ENCODE measurements at regions not wholly inside any gene's neighbourhood (a gene's known extent, or its start where the extent isn't known, plus 50 kb on each side); places are given as distances from the start of the nearest gene placed in this dataset.

DNA sequence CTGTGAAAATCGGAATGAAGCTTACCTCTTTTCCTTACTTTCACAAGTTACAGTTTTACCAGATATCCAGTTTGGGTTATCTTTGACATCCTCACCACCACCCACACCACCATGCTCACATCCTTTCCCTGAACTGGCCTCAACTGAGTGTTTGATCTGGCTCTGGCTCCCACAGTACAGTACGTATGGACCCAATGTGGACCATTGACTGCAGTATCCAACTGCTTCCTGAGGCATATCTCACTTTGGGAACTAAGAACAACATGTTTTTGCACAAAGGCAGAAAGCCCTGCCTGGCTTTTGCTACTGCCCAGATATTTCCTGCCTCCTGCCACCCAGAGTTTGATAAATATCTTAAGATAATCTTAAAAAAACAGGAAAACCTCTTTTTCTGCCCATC lies 1232.0 kb upstream of the CDH18 start:
- ChIA-PET SMC1A (ENCODE audit: uncharacterized antibody, unreplicated experiment) (no interaction called here), CTCF (no interaction called here), RAD21 (ENCODE audit: unreplicated experiment) (no interaction called here), POLR2A (no interaction called here)
- Histone ChIP-seq H3K4me2 (ENCODE audit: control insufficient read depth, insufficient read depth) (no peak overlapping the region), H3K4me1 (ENCODE audit: control insufficient read depth, insufficient read depth, low read length) (no peaks in the 10 kb centered on the region), H3K36me3 (ENCODE audit: control insufficient read depth in 2 of 2, insufficient read depth in 2 of 2, low read length in 1 of 2) (no peaks in the 10 kb centered on the region), H3K9ac (ENCODE audit: control insufficient read depth, insufficient read depth, low read length) (no peak overlapping the region), H3K9me3 (replicated peaks; ENCODE audit: control insufficient read depth, insufficient read depth, low read length) (no peaks in the 10 kb centered on the region), H3K27ac (ENCODE audit: control insufficient read depth, insufficient read depth) (no peak overlapping the region), H4K20me1 (ENCODE audit: control insufficient read depth, insufficient read depth) (no peaks in the 10 kb centered on the region), H3K4me3 (no peak overlapping the region), H3K27me3 (replicated peaks in 1 of 2; ENCODE audit: control insufficient read depth in 2 of 2, insufficient read depth in 2 of 2, low read length in 1 of 2) (no peaks in the 10 kb centered on the region), H2AFZ (ENCODE audit: control insufficient read depth, low read depth, low read length) (no peak overlapping the region), H3K79me2 (ENCODE audit: control insufficient read depth, insufficient read depth, low read length) (no peaks in the 10 kb centered on the region)
- 0% methylated on average over 2 of the region's 2 CpGs for WGBS (ENCODE audit: insufficient coverage, insufficient replicate concordance, low lambda C conversion rate, missing lambda C conversion rate)
- FAIRE-seq (no peak), ATAC-seq (no peak), DNase-seq (ENCODE audit: low read depth, low spot score) (no peak)
- in situ Hi-C loops (cut with MboI) (no loop called here), intact Hi-C loops (cut with micrococcal nuclease; ENCODE audit: unreplicated experiment) (no loop called here)
- BruUV-seq (replicated peaks) = no TSS peak
- TF ChIP-seq NR2C1 (IDR thresholded peaks at IDR 0.05) (no peak), NKRF (conservative IDR thresholded peaks at IDR 0.05) (no peak), DPF2 (IDR thresholded peaks at IDR 0.05) (no peak), KDM1A (IDR thresholded peaks at IDR 0.05; ENCODE audit: borderline replicate concordance) (no peak), E2F8 (IDR thresholded peaks at IDR 0.05; ENCODE audit: low read depth, partially characterized antibody) (no peak), MXI1 (IDR thresholded peaks at IDR 0.05; ENCODE audit: low read depth, low read length) (no peak)
- TF ChIP-seq, protein P1, sequence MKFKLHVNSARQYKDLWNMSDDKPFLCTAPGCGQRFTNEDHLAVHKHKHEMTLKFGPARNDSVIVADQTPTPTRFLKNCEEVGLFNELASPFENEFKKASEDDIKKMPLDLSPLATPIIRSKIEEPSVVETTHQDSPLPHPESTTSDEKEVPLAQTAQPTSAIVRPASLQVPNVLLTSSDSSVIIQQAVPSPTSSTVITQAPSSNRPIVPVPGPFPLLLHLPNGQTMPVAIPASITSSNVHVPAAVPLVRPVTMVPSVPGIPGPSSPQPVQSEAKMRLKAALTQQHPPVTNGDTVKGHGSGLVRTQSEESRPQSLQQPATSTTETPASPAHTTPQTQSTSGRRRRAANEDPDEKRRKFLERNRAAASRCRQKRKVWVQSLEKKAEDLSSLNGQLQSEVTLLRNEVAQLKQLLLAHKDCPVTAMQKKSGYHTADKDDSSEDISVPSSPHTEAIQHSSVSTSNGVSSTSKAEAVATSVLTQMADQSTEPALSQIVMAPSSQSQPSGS (IDR thresholded peaks at IDR 0.05; ENCODE audit: low read length) = no peak
- TF ChIP-seq, protein P2, sequence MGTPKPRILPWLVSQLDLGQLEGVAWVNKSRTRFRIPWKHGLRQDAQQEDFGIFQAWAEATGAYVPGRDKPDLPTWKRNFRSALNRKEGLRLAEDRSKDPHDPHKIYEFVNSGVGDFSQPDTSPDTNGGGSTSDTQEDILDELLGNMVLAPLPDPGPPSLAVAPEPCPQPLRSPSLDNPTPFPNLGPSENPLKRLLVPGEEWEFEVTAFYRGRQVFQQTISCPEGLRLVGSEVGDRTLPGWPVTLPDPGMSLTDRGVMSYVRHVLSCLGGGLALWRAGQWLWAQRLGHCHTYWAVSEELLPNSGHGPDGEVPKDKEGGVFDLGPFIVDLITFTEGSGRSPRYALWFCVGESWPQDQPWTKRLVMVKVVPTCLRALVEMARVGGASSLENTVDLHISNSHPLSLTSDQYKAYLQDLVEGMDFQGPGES (IDR thresholded peaks at IDR 0.05) = no peak

Data from GM12878 (cell line).